H1 (cell line): ENCODE measurements at regions not wholly inside any gene's neighbourhood (a gene's known extent, or its start where the extent isn't known, plus 50 kb on each side); places are given as distances from the start of the nearest gene placed in this dataset.

ENCODE experiments used
- CHD1 ChIP-seq: IDR thresholded peaks from 2 replicates; pipeline ENCODE4 v1.6.1; 2012; ENCODE audit warnings: low read depth, low read length, improper control_type of control experiment
- CHD2 ChIP-seq: IDR thresholded peaks from 2 replicates; pipeline ENCODE4 v1.6.1; 2012; ENCODE audit warnings: low read length, improper control_type of control experiment
- CHD7 ChIP-seq: fragments of 300-600 bp; sonication (generic); IDR thresholded peaks from 2 replicates; pipeline ENCODE4 v1.7.1; 2012; ENCODE audit warnings: low read length, moderate library complexity, mild to moderate bottlenecking, inconsistent platforms; ENCODE audit not compliant: insufficient replicate concordance
- POU5F1 ChIP-seq: IDR thresholded peaks from 2 replicates; pipeline ENCODE4 v1.6.1; 2011; ENCODE audit warnings: low read depth, mild to moderate bottlenecking, low read length, moderate library complexity
- RAD21 ChIP-seq, 2 experiments: IDR thresholded peaks in 1 of 2; conservative IDR thresholded peaks in 1 of 2; 2 replicates each; pipeline ENCODE4 v1.6.1; 2011; ENCODE audit warnings: low read depth in 2 of 2, low read length in 2 of 2, improper control_type of control experiment in 1 of 2, inconsistent platforms in 1 of 2, mild to moderate bottlenecking in 1 of 2, moderate library complexity in 1 of 2
- SAP30 ChIP-seq: fragments of 300-600 bp; sonication (generic); IDR thresholded peaks from 2 replicates; pipeline ENCODE4 v1.7.1; 2012; ENCODE audit warnings: low read length, moderate library complexity, mild to moderate bottlenecking, inconsistent platforms; ENCODE audit not compliant: insufficient read depth, insufficient replicate concordance
- USF2 ChIP-seq: IDR thresholded peaks from 2 replicates; pipeline ENCODE4 v1.6.1; 2011; ENCODE audit warnings: low read length, improper control_type of control experiment

GRCh38 chr2:236338495-236339184, 74.4 kb upstream of the ASB18 start (continued):
- TF ChIP-seq CHD7 (no peak), USF2 (no peak), POU5F1 (no peak), SAP30 (no peak), RAD21 (IDR thresholded peaks at IDR 0.05 in 1 of 2, conservative IDR thresholded peaks at IDR 0.05 in 1 of 2; ENCODE audit: low read depth in 2 of 2, low read length in 2 of 2) (no peak), CHD1 (no peak), CHD2 (no peak)
- TF ChIP-seq, all 59 proteins: peak for 0
